ENCODE measurements at regions not wholly inside any gene's neighbourhood (a gene's known extent, or its start where the extent isn't known, plus 50 kb on each side); places are given as distances from the start of the nearest gene placed in this dataset.

- peak; percentile 31 to 63 (median 35); a peak in 5 of 6 replicates for TF ChIP-seq CTCF (IDR thresholded peaks at IDR 0.05 in 2 of 3, conservative IDR thresholded peaks at IDR 0.05 in 1 of 3; ENCODE audit: control insufficient read depth in 2 of 3, extremely low read depth in 1 of 3, insufficient read depth in 1 of 3, low read depth in 3 of 3, low read length in 3 of 3)
- no peak for TF ChIP-seq E2F8 (IDR thresholded peaks at IDR 0.05; ENCODE audit: low read depth, partially characterized antibody)
- no peak for TF ChIP-seq ELK1 (IDR thresholded peaks at IDR 0.05; ENCODE audit: low read depth, low read length)
- TF ChIP-seq NFIC (IDR thresholded peaks at IDR 0.05; ENCODE audit: low read depth, low read length), result peak; percentile 55
- peak; percentile 70 for TF ChIP-seq FOXM1 (IDR thresholded peaks at IDR 0.05; ENCODE audit: low read depth, low read length)
- peak; percentile 86 for TF ChIP-seq BMI1 (IDR thresholded peaks at IDR 0.05; ENCODE audit: borderline replicate concordance)
- TF ChIP-seq ZNF592 (IDR thresholded peaks at IDR 0.05), result no peak
- TF ChIP-seq PRDM15 (CRISPR knock-in tag; IDR thresholded peaks at IDR 0.05), result no peak
- peak; percentile 86 for TF ChIP-seq MTA2 (IDR thresholded peaks at IDR 0.05; ENCODE audit: low read depth)
- no peak for TF ChIP-seq NFYB (IDR thresholded peaks at IDR 0.05; ENCODE audit: insufficient read depth, low read depth, low read length)
- TF ChIP-seq ZNF24 (IDR thresholded peaks at IDR 0.05), result peak; percentile 61
- TF ChIP-seq SIN3A (IDR thresholded peaks at IDR 0.05; ENCODE audit: low read depth, low read length), result no peak
- no peak for TF ChIP-seq NFYA (IDR thresholded peaks at IDR 0.05; ENCODE audit: borderline replicate concordance, low read depth, low read length)
- TF ChIP-seq CBFB (IDR thresholded peaks at IDR 0.05; ENCODE audit: low read depth), result no peak
Measured at GRCh38 chr12:89949457-89950195, 241.0 kb upstream of the ATP2B1 start (continued).

Data from GM12878 (cell line).